ENCODE measurements at regions not wholly inside any gene's neighbourhood (a gene's known extent, or its start where the extent isn't known, plus 50 kb on each side); places are given as distances from the start of the nearest gene placed in this dataset.

- H3K27ac ChIP-seq = no peak overlapping the region
- 17 to 67% methylated on average over 1 of the region's 1 CpG for WGBS, 2 donors (ENCODE audit: low coverage in 1 of 2)
- H3K27me3 ChIP-seq = peaks cover 7% of the 10 kb centered on the region
- no peak for TF ChIP-seq POLR2A (IDR thresholded peaks at IDR 0.05)
- H3K4me3 ChIP-seq = no peak overlapping the region
- H3K9me3 ChIP-seq = no peaks in the 10 kb centered on the region
- no peaks in the 10 kb centered on the region for H3K36me3 ChIP-seq
- H3K4me1 ChIP-seq = no peaks in the 10 kb centered on the region
- ATAC-seq = no peak
These were observed 298.6 kb downstream of the DIRAS2 start for GRCh38 chr9:90343991-90344390.

- Histone ChIP-seq H3K9me3 (no peaks in the 10 kb centered on the region), H3K4me3 (no peak overlapping the region), H3K27me3 (peaks cover 6% of the 10 kb centered on the region), H3K27ac (no peak overlapping the region), H3K36me3 (no peaks in the 10 kb centered on the region), H3K4me1 (no peaks in the 10 kb centered on the region)
- 21% methylated on average over 2 of the region's 2 CpGs; no CpG with 5 or more reads in 1 of the 2 donors for WGBS, 2 donors (ENCODE audit: low coverage in 1 of 2)
- TF ChIP-seq POLR2A (IDR thresholded peaks at IDR 0.05) (no peak), CTCF (IDR thresholded peaks at IDR 0.05) (no peak), EP300 (IDR thresholded peaks at IDR 0.05) (no peak), POLR2AphosphoS5 (IDR thresholded peaks at IDR 0.05) (no peak)
- no peak for ATAC-seq
These were observed 277.0 kb downstream of the DIRAS2 start for GRCh38 chr9:90365666-90366065.

GRCh38 chr9:90368241-90368640 is 274.4 kb downstream of the DIRAS2 start:
- no peak for ATAC-seq
- H3K27ac ChIP-seq = no peak overlapping the region
- peaks cover 6% of the 10 kb centered on the region for H3K27me3 ChIP-seq
- TF ChIP-seq POLR2A (IDR thresholded peaks at IDR 0.05) = no peak
- no peak for TF ChIP-seq EP300 (IDR thresholded peaks at IDR 0.05)
- TF ChIP-seq CTCF (IDR thresholded peaks at IDR 0.05) = no peak
- TF ChIP-seq POLR2AphosphoS5 (IDR thresholded peaks at IDR 0.05) = no peak
- no peaks in the 10 kb centered on the region for H3K36me3 ChIP-seq
- no peaks in the 10 kb centered on the region for H3K4me1 ChIP-seq
- H3K9me3 ChIP-seq = no peaks in the 10 kb centered on the region
- H3K4me3 ChIP-seq = no peak overlapping the region

- Histone ChIP-seq H3K36me3 (no peaks in the 10 kb centered on the region), H3K27ac (no peak overlapping the region), H3K4me3 (no peak overlapping the region), H3K4me1 (no peaks in the 10 kb centered on the region), H3K9me3 (no peaks in the 10 kb centered on the region), H3K27me3 (peaks cover 6% of the 10 kb centered on the region)
- no peak for ATAC-seq
- TF ChIP-seq EP300 (IDR thresholded peaks at IDR 0.05) = no peak
- TF ChIP-seq POLR2A (IDR thresholded peaks at IDR 0.05) = no peak
- TF ChIP-seq CTCF (IDR thresholded peaks at IDR 0.05) = no peak
- no peak for TF ChIP-seq POLR2AphosphoS5 (IDR thresholded peaks at IDR 0.05)
- 94% methylated on average over 4 of the region's 4 CpGs; no CpG with 5 or more reads in 1 of the 2 donors for WGBS, 2 donors (ENCODE audit: low coverage in 1 of 2)
These were observed 273.7 kb downstream of the DIRAS2 start for GRCh38 chr9:90368928-90369327.

GRCh38 chr9:90379771-90380170 is 262.9 kb downstream of the DIRAS2 start:
- no peaks in the 10 kb centered on the region for H3K4me1 ChIP-seq
- peaks cover 10% of the 10 kb centered on the region for H3K27me3 ChIP-seq
- TF ChIP-seq CTCF (IDR thresholded peaks at IDR 0.05) (no peak), POLR2AphosphoS5 (IDR thresholded peaks at IDR 0.05) (no peak), EP300 (IDR thresholded peaks at IDR 0.05) (no peak), POLR2A (IDR thresholded peaks at IDR 0.05) (no peak)
- no peak overlapping the region for H3K27ac ChIP-seq
- no peaks in the 10 kb centered on the region for H3K9me3 ChIP-seq
- no peak for ATAC-seq
- H3K4me3 ChIP-seq = no peak overlapping the region
- no peaks in the 10 kb centered on the region for H3K36me3 ChIP-seq
- WGBS, 2 donors (ENCODE audit: low coverage in 1 of 2) = 70 to 88% methylated on average over 4 to 5 of the region's 5 CpGs

All from gastroesophageal sphincter (tissue), 4 donors.